ENCODE measurements at regions not wholly inside any gene's neighbourhood (a gene's known extent, or its start where the extent isn't known, plus 50 kb on each side); places are given as distances from the start of the nearest gene placed in this dataset.
A peak's percentile ranks its signal among the peaks of the same experiment; 100 is the strongest.

DNA sequence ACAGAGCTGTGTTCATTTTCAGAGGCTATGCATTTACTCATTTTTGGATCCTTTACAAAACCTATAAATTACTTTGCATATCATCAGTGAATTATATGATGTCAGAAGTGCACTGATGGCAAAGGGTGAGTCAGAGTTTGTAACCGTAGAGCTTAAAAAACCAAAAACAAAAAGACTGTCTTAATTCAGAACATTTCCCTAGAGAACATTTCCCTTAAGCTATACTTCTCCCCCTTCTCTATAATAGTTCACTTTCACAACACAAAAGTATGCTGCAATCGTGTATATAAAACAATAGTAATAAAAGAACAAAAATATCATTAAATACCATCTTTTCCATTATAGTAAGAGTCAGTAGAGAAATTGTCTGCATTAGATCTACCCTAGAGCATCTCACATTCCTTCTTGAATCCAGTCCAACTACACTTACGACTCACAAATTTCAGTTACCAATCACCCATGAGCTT, 934.9 kb downstream of the LRFN5 start:
- Histone ChIP-seq H2AFZ (ENCODE audit: low read length) (peak overlapping the region; percentile 13; the same call in 1 of the 2 replicates), H3K4me2 (ENCODE audit: low read length) (peak overlapping the region; percentile 13; the same call in 1 of the 2 replicates), H3F3A (ENCODE audit: low read length, unreplicated experiment) (no peaks in the 10 kb centered on the region), H3K36me3 (ENCODE audit: low read depth, low read length) (no peaks in the 10 kb centered on the region), H4K20me1 (ENCODE audit: low read length) (no peaks in the 10 kb centered on the region), H3K4me3 (ENCODE audit: low read length) (no peak overlapping the region), H3K79me2 (ENCODE audit: low read length) (no peaks in the 10 kb centered on the region), H3K9me2 (replicated peaks; ENCODE audit: low read length) (no peaks in the 10 kb centered on the region), H3K9ac (ENCODE audit: low read length) (no peak overlapping the region), H3K27me3 (ENCODE audit: low read length) (no peaks in the 10 kb centered on the region), H3K27ac (ENCODE audit: low read length) (peak overlapping the region; percentile 46), H3K4me1 (ENCODE audit: insufficient read depth, low read length) (peaks cover 12% of the 10 kb centered on the region; the same call in 1 of the 2 replicates), H3K9me3 (ENCODE audit: low read length) (no peaks in the 10 kb centered on the region)
- POLR2A ChIA-PET (ENCODE audit: unreplicated experiment), result no interaction called here
- intact Hi-C loops (cut with micrococcal nuclease), result loop anchor here (10.0 kb wide), 1 partner anchor 427 kb away; no protein-coding TSS in a partner anchor
- DNase-seq (peak; percentile 54), ATAC-seq (peak; percentile 93)
- CTCF ChIA-PET, result interaction anchor here (0.6 kb wide), 1 partner anchor 322 kb away, joined by 3 read pairs; no protein-coding TSS in a partner anchor
- TF ChIP-seq EZH2phosphoT487 (IDR thresholded peaks at IDR 0.05; ENCODE audit: borderline replicate concordance, low read length), result no peak
- TF ChIP-seq, protein P1, sequence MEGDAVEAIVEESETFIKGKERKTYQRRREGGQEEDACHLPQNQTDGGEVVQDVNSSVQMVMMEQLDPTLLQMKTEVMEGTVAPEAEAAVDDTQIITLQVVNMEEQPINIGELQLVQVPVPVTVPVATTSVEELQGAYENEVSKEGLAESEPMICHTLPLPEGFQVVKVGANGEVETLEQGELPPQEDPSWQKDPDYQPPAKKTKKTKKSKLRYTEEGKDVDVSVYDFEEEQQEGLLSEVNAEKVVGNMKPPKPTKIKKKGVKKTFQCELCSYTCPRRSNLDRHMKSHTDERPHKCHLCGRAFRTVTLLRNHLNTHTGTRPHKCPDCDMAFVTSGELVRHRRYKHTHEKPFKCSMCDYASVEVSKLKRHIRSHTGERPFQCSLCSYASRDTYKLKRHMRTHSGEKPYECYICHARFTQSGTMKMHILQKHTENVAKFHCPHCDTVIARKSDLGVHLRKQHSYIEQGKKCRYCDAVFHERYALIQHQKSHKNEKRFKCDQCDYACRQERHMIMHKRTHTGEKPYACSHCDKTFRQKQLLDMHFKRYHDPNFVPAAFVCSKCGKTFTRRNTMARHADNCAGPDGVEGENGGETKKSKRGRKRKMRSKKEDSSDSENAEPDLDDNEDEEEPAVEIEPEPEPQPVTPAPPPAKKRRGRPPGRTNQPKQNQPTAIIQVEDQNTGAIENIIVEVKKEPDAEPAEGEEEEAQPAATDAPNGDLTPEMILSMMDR (conservative IDR thresholded peaks at IDR 0.05; ENCODE audit: low read depth, low read length), result no peak
- TF ChIP-seq EZH2 (IDR thresholded peaks at IDR 0.05; ENCODE audit: low read length, unreplicated experiment), result no peak
- no TSS peak for BruUV-seq (replicated peaks)

DNA sequence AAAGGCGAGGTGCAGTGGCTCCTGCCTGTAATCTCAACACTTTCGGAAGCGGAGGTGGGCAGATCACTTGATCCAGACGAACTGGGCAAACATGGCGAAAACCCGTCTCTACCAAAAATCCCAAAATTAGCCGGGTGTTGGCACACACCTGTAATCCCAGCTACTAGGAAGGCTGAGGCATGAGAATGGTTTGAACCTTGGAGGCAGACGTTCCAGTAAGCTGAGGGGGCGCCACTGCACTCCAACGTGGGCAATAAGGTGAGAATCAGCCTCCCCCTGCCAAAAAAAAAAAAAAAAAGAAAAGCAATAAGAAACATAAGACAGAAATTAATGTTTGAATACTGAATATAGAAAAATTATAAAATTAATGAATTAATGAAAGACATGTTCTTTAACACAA, 928.7 kb downstream of the LRFN5 start:
- Histone ChIP-seq H3K4me2 (ENCODE audit: low read length) (no peak overlapping the region), H2AFZ (ENCODE audit: low read length) (no peak overlapping the region), H3K4me1 (ENCODE audit: insufficient read depth, low read length) (no peaks in the 10 kb centered on the region), H3K79me2 (ENCODE audit: low read length) (no peaks in the 10 kb centered on the region), H3K9me3 (ENCODE audit: low read length) (no peaks in the 10 kb centered on the region), H3K9ac (ENCODE audit: low read length) (no peak overlapping the region), H4K20me1 (ENCODE audit: low read length) (no peaks in the 10 kb centered on the region), H3K36me3 (ENCODE audit: low read depth, low read length) (no peaks in the 10 kb centered on the region), H3K9me2 (replicated peaks; ENCODE audit: low read length) (no peaks in the 10 kb centered on the region), H3K4me3 (ENCODE audit: low read length) (no peak overlapping the region), H3K27me3 (ENCODE audit: low read length) (no peaks in the 10 kb centered on the region), H3F3A (ENCODE audit: low read length, unreplicated experiment) (no peaks in the 10 kb centered on the region), H3K27ac (ENCODE audit: low read length) (no peak overlapping the region)
- intact Hi-C loops (cut with micrococcal nuclease), result no loop called here
- POLR2A ChIA-PET (ENCODE audit: unreplicated experiment), result no interaction called here
- ATAC-seq (no peak), DNase-seq (no peak)
- CTCF ChIA-PET, result no interaction called here
- BruUV-seq (replicated peaks), result no TSS peak
- no peak for TF ChIP-seq EZH2phosphoT487 (IDR thresholded peaks at IDR 0.05; ENCODE audit: borderline replicate concordance, low read length)
- TF ChIP-seq, protein P1 (conservative IDR thresholded peaks at IDR 0.05; ENCODE audit: low read depth, low read length), result no peak
- no peak for TF ChIP-seq EZH2 (IDR thresholded peaks at IDR 0.05; ENCODE audit: low read length, unreplicated experiment)

DNA sequence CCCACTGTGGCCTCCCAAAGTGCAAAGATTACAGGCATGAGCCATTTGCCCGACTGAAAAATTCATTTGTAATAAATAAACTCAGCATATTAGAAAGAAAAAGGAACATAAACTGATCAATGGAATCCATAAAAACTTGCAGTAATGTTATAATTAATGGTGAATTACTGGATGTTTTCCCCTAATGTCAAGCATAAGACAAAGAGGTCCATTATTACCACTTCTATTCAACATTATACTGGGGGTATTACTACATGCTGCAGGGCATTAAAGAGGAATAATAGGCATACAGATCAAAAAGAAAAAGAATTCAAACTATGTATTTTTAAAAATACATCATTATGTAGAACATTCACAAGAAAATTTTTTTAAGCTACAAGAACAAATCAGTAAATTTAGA, 926.8 kb downstream of the LRFN5 start:
- POLR2A ChIA-PET (ENCODE audit: unreplicated experiment), result no interaction called here
- CTCF ChIA-PET, result no interaction called here
- Histone ChIP-seq H3K9me3 (ENCODE audit: low read length) (no peaks in the 10 kb centered on the region), H3F3A (ENCODE audit: low read length, unreplicated experiment) (no peaks in the 10 kb centered on the region), H2AFZ (ENCODE audit: low read length) (no peak overlapping the region), H3K9ac (ENCODE audit: low read length) (no peak overlapping the region), H4K20me1 (ENCODE audit: low read length) (no peaks in the 10 kb centered on the region), H3K36me3 (ENCODE audit: low read depth, low read length) (no peaks in the 10 kb centered on the region), H3K4me3 (ENCODE audit: low read length) (no peak overlapping the region), H3K27ac (ENCODE audit: low read length) (no peak overlapping the region), H3K79me2 (ENCODE audit: low read length) (no peaks in the 10 kb centered on the region), H3K9me2 (replicated peaks; ENCODE audit: low read length) (no peaks in the 10 kb centered on the region), H3K4me2 (ENCODE audit: low read length) (no peak overlapping the region), H3K4me1 (ENCODE audit: insufficient read depth, low read length) (no peaks in the 10 kb centered on the region), H3K27me3 (ENCODE audit: low read length) (no peaks in the 10 kb centered on the region)
- TF ChIP-seq EZH2 (IDR thresholded peaks at IDR 0.05; ENCODE audit: low read length, unreplicated experiment) (no peak), EZH2phosphoT487 (IDR thresholded peaks at IDR 0.05; ENCODE audit: borderline replicate concordance, low read length) (no peak)
- TF ChIP-seq, protein P1 (conservative IDR thresholded peaks at IDR 0.05; ENCODE audit: low read depth, low read length), result no peak
- ATAC-seq (no peak), DNase-seq (no peak)
- intact Hi-C loops (cut with micrococcal nuclease), result no loop called here
- BruUV-seq (replicated peaks), result no TSS peak

All from PC-3 (cell line).